Middle frontal gyrus (tissue), 1 donor: ENCODE measurements at regions not wholly inside any gene's neighbourhood (a gene's known extent, or its start where the extent isn't known, plus 50 kb on each side); places are given as distances from the start of the nearest gene placed in this dataset.
"Not testable (repeated sequence)": the region's sequence is repeated elsewhere in the genome, so short reads cannot be mapped to it uniquely, and the experiment has no call there.

ENCODE experiments used
- DNase-seq: peaks from one replicate; pipeline ENCODE4 v3.0.0-alpha.2; 2015; ENCODE audit warnings: low spot score; ENCODE audit errors: extremely low spot score

GRCh38 chr3:32042867-32043266, 61.3 kb downstream of the ZNF860 start:
- not testable (repeated sequence) for DNase-seq

DNA sequence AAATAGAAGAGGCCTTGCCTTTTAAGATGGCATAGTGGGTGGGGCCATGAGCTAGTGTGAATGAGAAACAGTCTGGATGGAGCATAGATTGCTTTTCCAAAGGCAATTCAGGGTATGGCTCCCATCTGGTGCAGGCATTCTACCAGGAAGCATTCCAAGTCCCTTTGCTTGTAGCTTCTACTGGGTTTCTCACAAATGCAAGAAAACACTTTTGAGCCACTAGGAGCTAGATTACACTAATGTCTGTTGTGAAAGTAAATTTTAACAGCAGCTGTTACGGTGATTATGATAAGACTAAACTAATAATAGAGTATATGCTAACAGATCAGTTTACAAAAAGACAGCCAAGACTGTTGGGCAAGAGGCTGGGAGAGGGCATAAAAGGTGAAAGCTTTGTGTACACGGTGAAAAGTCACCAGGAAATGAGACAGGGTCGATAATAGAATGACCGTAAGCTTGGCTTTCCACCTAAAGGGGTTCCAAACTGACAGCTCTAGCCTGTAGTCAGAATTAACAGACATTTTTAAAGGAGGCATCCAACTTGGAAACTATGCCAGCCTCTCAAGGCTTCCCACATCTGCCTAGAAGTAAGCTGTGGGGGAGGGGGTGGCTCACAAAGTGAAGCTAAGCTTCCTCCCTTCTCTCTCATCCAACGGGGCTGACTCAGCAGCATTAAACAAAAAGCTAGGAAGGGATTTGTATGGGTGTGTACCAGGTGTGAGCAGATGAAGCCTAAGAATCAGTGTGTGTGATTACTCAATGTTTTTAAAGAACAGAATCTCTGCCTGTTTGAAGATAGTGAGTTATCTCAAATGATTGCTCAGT, 61.1 kb upstream of the GPD1L start:
- peak; percentile 53 for DNase-seq

- no peak for DNase-seq
Measured at GRCh38 chr3:32046102-32046501, 60.3 kb upstream of the GPD1L start.

DNA sequence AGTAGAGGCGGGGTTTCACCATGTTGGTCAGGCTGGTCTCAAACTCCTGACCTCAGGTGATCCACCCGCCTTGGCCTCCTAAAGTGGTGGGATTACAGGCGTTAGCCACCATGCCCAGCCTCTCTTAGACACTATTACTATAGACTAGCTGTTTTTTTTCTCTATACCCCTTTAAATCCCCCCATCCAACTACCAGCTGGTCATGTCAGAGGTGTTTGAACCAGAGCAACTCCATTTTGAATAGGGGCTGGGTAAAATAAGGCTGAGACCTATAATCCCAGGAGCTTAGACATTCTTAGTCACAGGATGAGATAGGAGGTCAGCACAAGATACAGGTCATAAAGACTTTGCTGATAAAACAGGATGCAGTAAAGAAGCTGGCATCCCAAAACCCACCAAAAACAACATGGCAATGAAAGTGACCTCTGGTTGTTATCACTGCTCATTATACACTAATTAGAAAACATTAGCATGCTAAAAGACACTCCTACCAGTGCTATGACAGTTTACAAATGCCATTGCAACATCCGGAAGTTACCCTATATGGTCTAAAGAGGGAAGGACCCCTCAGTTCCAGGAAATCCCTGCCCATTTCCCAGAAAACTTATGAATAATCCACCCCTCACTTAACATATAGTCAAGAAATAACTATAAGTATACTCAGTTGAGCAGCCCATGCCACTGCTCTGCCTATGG, 57.8 kb upstream of the GPD1L start:
- no peak for DNase-seq

DNA sequence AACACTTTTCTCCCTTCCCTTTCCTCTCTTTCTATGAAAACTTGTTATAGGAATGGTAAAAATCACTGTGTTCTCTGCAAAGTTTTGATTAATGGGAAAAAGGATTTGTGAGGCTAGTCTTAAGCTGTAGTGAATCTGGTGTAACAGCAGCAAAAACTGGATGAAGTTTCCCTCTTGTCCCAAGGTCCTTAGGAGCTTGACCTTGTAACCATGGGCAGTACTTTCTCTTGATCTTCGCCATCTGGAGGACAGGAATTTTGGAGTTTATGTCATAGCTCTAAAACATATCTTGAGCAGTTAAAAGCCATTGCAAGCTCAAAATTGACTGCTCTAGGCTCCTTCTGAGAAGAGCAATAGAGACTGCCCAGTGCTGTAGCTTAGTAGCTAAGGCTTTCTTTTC, 56.5 kb upstream of the GPD1L start:
- DNase-seq: no peak

GRCh38 chr3:32052230-32052629, 54.2 kb upstream of the GPD1L start:
- not testable (repeated sequence) for DNase-seq

DNA sequence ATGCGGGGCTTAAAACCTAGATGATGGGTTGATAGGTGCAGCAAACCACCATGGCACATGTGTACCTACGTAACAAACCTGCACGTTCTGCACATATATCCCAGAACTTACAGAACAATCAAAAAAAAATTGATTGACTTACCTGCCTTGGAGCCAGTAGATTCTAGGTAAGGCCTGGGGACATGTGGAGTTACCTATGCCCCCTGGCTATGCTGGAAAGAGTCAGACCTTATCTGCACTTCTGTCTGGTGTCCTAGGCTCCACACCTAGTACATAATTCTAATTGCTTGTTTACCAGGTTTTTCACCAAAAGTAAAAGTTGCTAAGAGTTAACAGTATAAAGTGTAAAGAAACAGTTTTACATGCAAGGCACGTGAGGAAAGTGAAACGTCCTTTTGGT, 53.6 kb upstream of the GPD1L start:
- not testable (repeated sequence) for DNase-seq

- DNase-seq: no peak
Measured at GRCh38 chr3:32056559-32057290, 49.7 kb upstream of the GPD1L start.
